NCI-H82 (cell line): ENCODE measurements at regions not wholly inside any gene's neighbourhood (a gene's known extent, or its start where the extent isn't known, plus 50 kb on each side); places are given as distances from the start of the nearest gene placed in this dataset.

Experiments
- DNase-seq: peaks from one replicate; lab custom pipeline; 2025; lab: John Stamatoyannopoulos, UW

GRCh38 chr12:116381744-116382685 is 104.5 kb upstream of the MED13L start:
- peak; percentile 37 for DNase-seq

GRCh38 chr12:116382686-116383530 is 105.4 kb upstream of the MED13L start:
- no peak for DNase-seq

- DNase-seq: no peak
These were observed 106.7 kb upstream of the MED13L start for GRCh38 chr12:116384175-116384574.

GRCh38 chr12:116384691-116385485 is 107.4 kb upstream of the MED13L start:
- peak; percentile 25 for DNase-seq

GRCh38 chr12:116385486-116386217 is 108.2 kb upstream of the MED13L start:
- no peak for DNase-seq

- no peak for DNase-seq
These were observed 111.8 kb upstream of the MED13L start for GRCh38 chr12:116389326-116389725.

- DNase-seq: no peak
These were observed 112.5 kb upstream of the MED13L start for GRCh38 chr12:116389990-116390389.

- no peak for DNase-seq
These were observed 113.2 kb upstream of the MED13L start for GRCh38 chr12:116390401-116391335.

- no peak for DNase-seq
These were observed 114.0 kb upstream of the MED13L start for GRCh38 chr12:116391501-116391900.

- DNase-seq: no peak
These were observed 114.6 kb upstream of the MED13L start for GRCh38 chr12:116392061-116392460.

GRCh38 chr12:116393255-116393654 is 115.8 kb upstream of the MED13L start:
- no peak for DNase-seq

- no peak for DNase-seq
These were observed 116.6 kb upstream of the MED13L start for GRCh38 chr12:116393859-116394650.

GRCh38 chr12:116395396-116395795 is 117.9 kb upstream of the MED13L start:
- DNase-seq: no peak

GRCh38 chr12:116397148-116397547 is 119.7 kb upstream of the MED13L start:
- DNase-seq: no peak

GRCh38 chr12:116398193-116398592 is 120.7 kb upstream of the MED13L start:
- DNase-seq: peak; percentile 30

GRCh38 chr12:116399055-116399454 is 121.6 kb upstream of the MED13L start:
- no peak for DNase-seq

- DNase-seq: no peak
These were observed 123.3 kb upstream of the MED13L start for GRCh38 chr12:116400636-116401372.

GRCh38 chr12:116401565-116401964 is 124.1 kb upstream of the MED13L start:
- no peak for DNase-seq
